Loucy (cell line): ENCODE measurements at regions not wholly inside any gene's neighbourhood (a gene's known extent, or its start where the extent isn't known, plus 50 kb on each side); places are given as distances from the start of the nearest gene placed in this dataset.

Experiments used
- H2AFZ ChIP-seq: fragments of 200-600 bp; sonication (generic); 2 replicates; pipeline ENCODE4 v1.6.0; 2016; ENCODE audit warnings: antibody characterized with exemption, mild to moderate bottlenecking, low read length, moderate library complexity
- H3F3A ChIP-seq: fragments of 200-600 bp; 2 replicates; pipeline ENCODE4 v1.6.0; 2016; ENCODE audit warnings: antibody characterized with exemption, low read depth, mild to moderate bottlenecking
- H3K27me3 ChIP-seq: fragments of 200-600 bp; sonication (generic); 2 replicates; pipeline ENCODE4 v1.6.1; 2014; ENCODE audit warnings: low read length, mild to moderate bottlenecking; ENCODE audit not compliant: insufficient read depth, poor library complexity, severe bottlenecking
- H3K36me3 ChIP-seq: fragments of 200-600 bp; sonication (generic); 2 replicates; pipeline ENCODE4 v1.6.1; 2016; ENCODE audit warnings: low read length; ENCODE audit not compliant: insufficient read depth
- H3K4me1 ChIP-seq: fragments of 200-600 bp; sonication (generic); 2 replicates; pipeline ENCODE4 v1.5.1; 2014; ENCODE audit warnings: low read length, mild to moderate bottlenecking; ENCODE audit not compliant: insufficient read depth, poor library complexity, severe bottlenecking
- H3K4me2 ChIP-seq: fragments of 200-600 bp; sonication (generic); 2 replicates; pipeline ENCODE4 v1.6.0; 2014; ENCODE audit warnings: antibody characterized with exemption, low read length, low read depth, mild to moderate bottlenecking; ENCODE audit not compliant: poor library complexity, severe bottlenecking
- H3K4me3 ChIP-seq: fragments of 200-600 bp; sonication (generic); 2 replicates; pipeline ENCODE4 v1.5.1; 2014; ENCODE audit warnings: low read length, mild to moderate bottlenecking, mixed read lengths; ENCODE audit not compliant: poor library complexity, severe bottlenecking
- H3K79me2 ChIP-seq: fragments of 200-600 bp; sonication (generic); 2 replicates; pipeline ENCODE4 v1.6.1; 2014; ENCODE audit warnings: low read length; ENCODE audit not compliant: insufficient read depth
- H3K9ac ChIP-seq: fragments of 200-600 bp; sonication (generic); 2 replicates; pipeline ENCODE4 v1.6.0; 2014; ENCODE audit warnings: mild to moderate bottlenecking, low read depth, low read length, moderate library complexity; ENCODE audit not compliant: poor library complexity, severe bottlenecking
- H3K9me2 ChIP-seq: fragments of 200-600 bp; sonication (generic); replicated peaks from 2 replicates; pipeline ENCODE4 v1.6.1; 2016; ENCODE audit warnings: low read depth, low read length, mixed read lengths
- H3K9me3 ChIP-seq: fragments of 200-600 bp; sonication (generic); 2 replicates; pipeline ENCODE4 v1.6.1; 2014; ENCODE audit warnings: mild to moderate bottlenecking, antibody characterized with exemption, low read length, low read depth; ENCODE audit not compliant: insufficient read depth
- H4K20me1 ChIP-seq: fragments of 200-600 bp; sonication (generic); 2 replicates; pipeline ENCODE4 v1.6.0; 2014; ENCODE audit warnings: antibody characterized with exemption, low read length, mild to moderate bottlenecking; ENCODE audit not compliant: insufficient read depth, poor library complexity, severe bottlenecking
- EZH2phosphoT487 ChIP-seq: fragments of 200-600 bp; IDR thresholded peaks from 2 replicates; pipeline ENCODE4 v1.6.1; 2018; ENCODE audit warnings: antibody characterized with exemption, mild to moderate bottlenecking, moderate library complexity, borderline replicate concordance
- TF ChIP-seq, protein P1 (sequence below): fragments of 200-600 bp; sonication (generic); conservative IDR thresholded peaks from 2 replicates; pipeline ENCODE4 v1.5.1; 2014; ENCODE audit warnings: mild to moderate bottlenecking, antibody characterized with exemption, low read length

GRCh38 chr22:27406389-27406861 lies 395.1 kb downstream of the MN1 start:
- no peak overlapping the region for H3K4me3 ChIP-seq
- no peaks in the 10 kb centered on the region for H3K9me2 ChIP-seq
- H3F3A ChIP-seq: no peaks in the 10 kb centered on the region
- H3K4me2 ChIP-seq: no peak overlapping the region
- no peak overlapping the region for H2AFZ ChIP-seq
- no peaks in the 10 kb centered on the region for H3K79me2 ChIP-seq
- H3K27me3 ChIP-seq: no peaks in the 10 kb centered on the region
- H3K9ac ChIP-seq: no peak overlapping the region
- TF ChIP-seq, protein P1, sequence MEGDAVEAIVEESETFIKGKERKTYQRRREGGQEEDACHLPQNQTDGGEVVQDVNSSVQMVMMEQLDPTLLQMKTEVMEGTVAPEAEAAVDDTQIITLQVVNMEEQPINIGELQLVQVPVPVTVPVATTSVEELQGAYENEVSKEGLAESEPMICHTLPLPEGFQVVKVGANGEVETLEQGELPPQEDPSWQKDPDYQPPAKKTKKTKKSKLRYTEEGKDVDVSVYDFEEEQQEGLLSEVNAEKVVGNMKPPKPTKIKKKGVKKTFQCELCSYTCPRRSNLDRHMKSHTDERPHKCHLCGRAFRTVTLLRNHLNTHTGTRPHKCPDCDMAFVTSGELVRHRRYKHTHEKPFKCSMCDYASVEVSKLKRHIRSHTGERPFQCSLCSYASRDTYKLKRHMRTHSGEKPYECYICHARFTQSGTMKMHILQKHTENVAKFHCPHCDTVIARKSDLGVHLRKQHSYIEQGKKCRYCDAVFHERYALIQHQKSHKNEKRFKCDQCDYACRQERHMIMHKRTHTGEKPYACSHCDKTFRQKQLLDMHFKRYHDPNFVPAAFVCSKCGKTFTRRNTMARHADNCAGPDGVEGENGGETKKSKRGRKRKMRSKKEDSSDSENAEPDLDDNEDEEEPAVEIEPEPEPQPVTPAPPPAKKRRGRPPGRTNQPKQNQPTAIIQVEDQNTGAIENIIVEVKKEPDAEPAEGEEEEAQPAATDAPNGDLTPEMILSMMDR: no peak
- no peak for TF ChIP-seq EZH2phosphoT487
- no peaks in the 10 kb centered on the region for H3K36me3 ChIP-seq
- H3K9me3 ChIP-seq: no peaks in the 10 kb centered on the region
- H3K4me1 ChIP-seq: no peaks in the 10 kb centered on the region
- H4K20me1 ChIP-seq: no peaks in the 10 kb centered on the region

- Histone ChIP-seq H4K20me1 (no peaks in the 10 kb centered on the region), H2AFZ (no peak overlapping the region), H3F3A (no peaks in the 10 kb centered on the region), H3K79me2 (no peaks in the 10 kb centered on the region), H3K36me3 (no peaks in the 10 kb centered on the region), H3K4me2 (no peak overlapping the region), H3K4me1 (no peaks in the 10 kb centered on the region), H3K9me2 (no peaks in the 10 kb centered on the region), H3K4me3 (no peak overlapping the region), H3K9ac (no peak overlapping the region), H3K27me3 (no peaks in the 10 kb centered on the region), H3K9me3 (no peaks in the 10 kb centered on the region)
- TF ChIP-seq, protein P1: no peak
- no peak for TF ChIP-seq EZH2phosphoT487
Observed at GRCh38 chr22:27407369-27407985, 394.1 kb downstream of the MN1 start.

DNA sequence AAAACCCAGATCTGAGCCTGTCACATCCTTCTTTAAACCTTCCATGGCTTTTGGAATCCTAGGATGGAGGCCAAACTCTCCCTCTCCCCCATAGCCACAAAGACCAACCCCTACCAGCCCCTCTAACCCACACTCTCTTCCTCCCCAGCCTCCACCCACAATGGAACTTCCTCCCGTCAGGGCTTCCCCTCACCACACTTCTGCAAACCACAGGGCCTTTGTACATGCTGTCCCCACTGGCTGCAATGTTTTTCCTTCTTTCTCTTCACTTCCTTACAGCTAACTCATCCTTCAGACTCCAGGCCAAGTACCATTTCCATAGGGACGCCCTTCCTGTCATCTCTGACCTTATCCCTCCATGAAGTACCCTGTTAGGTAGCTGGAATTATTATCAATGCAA lies 393.5 kb downstream of the MN1 start:
- no peaks in the 10 kb centered on the region for H3K9me2 ChIP-seq
- no peak for TF ChIP-seq EZH2phosphoT487
- TF ChIP-seq, protein P1: no peak
- no peaks in the 10 kb centered on the region for H3K27me3 ChIP-seq
- no peaks in the 10 kb centered on the region for H3K79me2 ChIP-seq
- H3F3A ChIP-seq: no peaks in the 10 kb centered on the region
- no peak overlapping the region for H3K4me2 ChIP-seq
- H2AFZ ChIP-seq: no peak overlapping the region
- H3K9me3 ChIP-seq: no peaks in the 10 kb centered on the region
- H3K9ac ChIP-seq: no peak overlapping the region
- no peaks in the 10 kb centered on the region for H4K20me1 ChIP-seq
- H3K36me3 ChIP-seq: no peaks in the 10 kb centered on the region
- H3K4me1 ChIP-seq: no peaks in the 10 kb centered on the region
- no peak overlapping the region for H3K4me3 ChIP-seq
